ENCODE measurements at regions not wholly inside any gene's neighbourhood (a gene's known extent, or its start where the extent isn't known, plus 50 kb on each side); places are given as distances from the start of the nearest gene placed in this dataset.

DNA sequence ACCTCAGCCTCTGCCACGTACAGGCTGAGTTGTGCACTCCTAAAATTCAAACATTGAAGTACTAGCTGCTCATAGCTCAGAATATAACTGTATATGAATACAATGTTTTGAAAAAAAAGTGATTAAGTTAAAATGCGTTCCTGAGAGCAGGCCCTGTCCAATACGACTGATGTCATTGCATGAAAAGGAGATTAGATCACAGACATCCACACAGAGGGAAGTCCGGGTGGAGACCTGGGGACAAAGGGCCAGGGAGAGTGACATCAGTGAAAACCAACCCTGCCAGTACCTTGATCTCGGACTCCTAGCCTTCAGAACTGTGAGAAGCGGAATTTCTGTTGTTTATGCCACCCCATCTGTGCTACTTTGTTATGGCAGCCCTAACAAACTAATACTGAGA, 311.4 kb upstream of the NR2F2 start:
- no peak for DNase-seq

DNA sequence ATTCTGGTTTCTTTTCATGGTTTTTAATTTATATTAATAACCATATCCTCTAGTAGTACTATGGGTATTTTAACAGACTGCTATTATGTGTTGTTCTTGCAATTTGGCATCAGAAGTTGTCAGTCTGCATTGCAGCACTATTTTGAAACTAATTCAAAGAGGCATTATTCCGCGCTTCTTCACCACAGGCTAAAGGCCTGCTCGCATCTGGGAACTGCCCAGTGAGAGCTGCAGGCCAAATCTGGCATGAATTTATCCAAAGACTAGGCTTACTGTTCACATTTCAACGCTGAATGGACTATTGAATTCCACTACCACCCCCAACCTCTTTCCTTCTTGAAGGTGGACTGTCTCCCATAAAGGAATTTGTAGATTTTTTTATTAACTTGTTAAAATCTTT, 310.4 kb upstream of the NR2F2 start:
- no peak for DNase-seq

DNA sequence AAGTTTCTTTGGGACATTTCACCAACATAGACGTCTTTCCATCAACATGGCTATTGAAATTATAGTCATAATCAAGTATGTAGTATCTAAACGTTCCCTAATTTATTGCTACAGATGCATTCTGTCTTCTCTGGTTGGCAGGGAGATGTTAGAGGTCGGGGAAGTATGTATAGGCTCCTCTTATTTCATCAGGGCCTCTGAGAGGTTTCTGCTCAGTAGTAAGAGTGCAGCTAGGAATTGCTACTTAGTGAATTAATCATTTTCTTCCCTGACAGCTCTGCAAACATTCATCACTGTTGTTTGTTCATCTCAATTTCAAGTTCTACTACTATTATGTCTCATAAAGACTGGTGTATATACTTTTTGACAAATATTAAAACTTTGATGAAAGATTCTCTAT, 309.7 kb upstream of the NR2F2 start:
- DNase-seq = no peak

DNA sequence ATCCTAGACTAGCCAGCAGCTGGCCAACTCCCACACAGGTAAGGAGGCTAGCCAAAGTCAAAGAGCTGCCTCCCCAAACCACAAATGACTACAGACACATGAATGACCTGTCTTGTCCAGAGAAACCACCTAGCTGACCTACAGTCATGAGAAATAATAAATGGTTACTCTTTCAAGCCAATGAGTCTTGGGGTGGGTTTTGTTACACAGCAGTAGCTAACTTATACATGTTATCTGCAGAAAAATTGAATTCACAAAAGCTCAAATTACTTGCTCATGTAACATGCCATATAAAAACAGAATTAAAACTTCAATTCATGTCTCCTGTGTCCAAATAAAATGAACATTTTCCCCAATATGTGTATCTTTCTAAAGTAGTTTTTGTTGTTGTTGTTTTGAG, 307.4 kb upstream of the NR2F2 start:
- no peak for DNase-seq

DNA sequence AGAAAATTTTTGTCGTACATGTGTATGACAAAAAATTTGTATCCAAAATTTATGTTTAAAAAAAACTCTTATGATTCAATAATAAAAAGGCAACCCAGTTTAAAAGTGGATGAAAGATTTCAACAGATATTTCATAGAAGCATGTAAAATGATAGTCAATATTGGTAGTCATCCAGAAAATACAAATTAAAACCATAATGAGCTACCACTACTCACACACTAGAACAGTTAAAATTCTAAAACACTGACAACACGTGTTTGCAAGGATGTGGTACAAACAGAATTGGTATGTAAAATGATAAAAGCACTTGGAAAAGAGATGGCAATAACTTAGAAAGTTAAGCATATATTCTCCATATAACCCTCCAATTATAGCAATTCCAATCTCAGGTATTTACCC, 303.0 kb upstream of the NR2F2 start:
- no peak for DNase-seq

DNA sequence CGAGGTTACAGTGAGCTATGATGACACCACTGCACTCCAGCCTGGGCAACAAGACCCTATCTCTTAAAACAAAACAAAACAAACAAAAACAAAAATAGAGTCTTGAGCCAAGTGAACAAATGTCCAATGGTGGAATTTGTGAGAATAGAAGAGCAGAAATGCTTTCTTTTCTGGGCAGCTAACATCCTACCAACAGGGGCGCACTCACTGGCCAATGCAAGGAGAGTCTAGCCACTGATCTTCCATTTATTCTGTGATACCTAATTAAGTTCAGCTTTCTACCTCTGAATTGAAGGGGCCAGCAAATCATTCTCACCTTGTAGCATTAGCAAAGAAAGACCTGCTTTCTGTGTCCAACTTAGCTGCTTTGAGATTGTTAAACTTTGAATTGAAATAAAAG, 301.9 kb upstream of the NR2F2 start:
- DNase-seq = no peak

DNA sequence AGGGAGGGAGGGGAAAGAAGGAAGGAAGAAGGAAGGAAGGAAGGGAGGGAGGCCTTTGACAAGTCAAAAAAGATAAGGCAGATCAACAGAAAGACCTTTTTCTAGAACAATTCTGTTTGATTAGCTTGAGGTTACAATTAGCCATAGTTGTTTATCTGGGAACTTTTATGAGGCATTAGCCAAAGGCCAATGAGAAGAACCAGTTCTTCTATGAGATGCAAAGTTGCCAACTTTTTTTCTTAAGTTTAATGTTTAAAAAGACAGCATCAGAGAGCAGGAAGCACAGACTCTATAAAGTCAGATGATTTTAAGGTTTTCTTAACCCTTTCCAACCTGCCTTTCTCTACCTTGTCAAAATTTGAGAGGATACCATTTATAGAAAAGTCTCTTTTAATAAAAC, 301.3 kb upstream of the NR2F2 start:
- DNase-seq = no peak

DNA sequence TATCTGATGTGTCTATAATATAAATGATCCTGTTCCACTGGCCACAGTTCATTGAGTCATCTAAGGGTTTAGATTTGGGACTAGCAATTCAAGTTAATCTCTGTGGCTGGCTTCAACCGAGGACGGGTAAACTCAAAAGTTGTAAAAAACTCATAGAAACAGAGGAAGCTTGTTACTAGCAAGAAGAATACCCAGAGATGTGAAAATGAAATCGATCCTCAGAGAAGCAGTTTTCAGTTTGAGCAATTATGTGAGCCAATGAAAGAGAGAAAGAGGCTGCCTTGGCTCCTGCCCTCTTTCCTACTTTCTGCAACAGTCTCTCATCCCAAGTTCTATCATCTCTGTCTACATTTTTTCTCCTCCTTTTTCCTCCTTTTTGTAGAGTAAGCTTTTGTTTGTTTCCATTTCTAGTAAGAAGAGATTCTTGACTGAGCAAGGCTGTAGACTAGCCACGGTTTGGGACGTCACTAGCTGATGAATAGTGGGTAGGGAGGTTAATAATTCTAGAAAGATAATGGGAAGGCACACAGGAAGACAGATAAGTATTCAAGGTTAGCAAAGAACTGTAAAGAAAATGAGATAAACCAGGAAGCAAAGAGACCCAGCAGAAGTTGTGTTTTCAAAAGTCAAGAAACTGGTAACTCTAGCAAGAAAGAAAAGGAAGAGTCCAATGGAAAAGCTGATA, 298.9 kb upstream of the NR2F2 start:
- DNase-seq = no peak

DNA sequence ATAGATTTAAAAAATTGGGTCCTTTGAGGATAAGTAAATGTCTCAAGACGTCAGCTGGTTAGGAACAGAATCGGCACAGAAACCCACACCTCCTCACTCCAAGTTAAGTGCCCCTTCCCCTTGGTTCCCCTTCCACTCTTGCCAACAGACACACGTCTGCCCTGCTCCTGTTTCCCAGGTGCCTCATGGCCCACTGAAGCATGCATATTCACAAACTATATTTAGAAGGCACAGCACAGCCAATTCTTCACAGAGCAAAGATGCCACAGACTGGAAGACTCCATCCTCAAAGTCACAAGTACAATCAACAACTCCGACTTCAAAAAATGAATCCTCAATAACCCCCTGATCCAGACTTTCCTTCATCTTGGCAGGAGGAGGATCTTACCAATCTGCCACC, 295.4 kb upstream of the NR2F2 start:
- DNase-seq = no peak

DNA sequence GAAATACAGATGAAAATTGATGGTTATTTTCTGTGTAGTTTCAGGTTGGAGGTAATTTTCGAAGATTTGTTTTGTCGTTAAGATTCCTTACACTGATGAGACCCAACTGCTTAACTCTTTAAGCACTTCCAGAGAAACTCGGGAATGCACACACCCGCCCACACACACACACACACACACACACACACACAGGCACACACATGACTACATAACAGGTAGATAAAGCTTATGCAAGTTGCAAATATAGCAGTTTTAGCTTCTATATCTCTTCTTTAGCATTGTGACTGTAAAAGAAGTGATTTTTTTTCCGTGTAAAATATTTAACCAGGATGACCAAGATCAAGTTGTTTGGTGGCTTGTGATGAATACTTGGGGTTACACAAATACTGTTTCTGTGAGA, 294.9 kb upstream of the NR2F2 start:
- no peak for DNase-seq

DNA sequence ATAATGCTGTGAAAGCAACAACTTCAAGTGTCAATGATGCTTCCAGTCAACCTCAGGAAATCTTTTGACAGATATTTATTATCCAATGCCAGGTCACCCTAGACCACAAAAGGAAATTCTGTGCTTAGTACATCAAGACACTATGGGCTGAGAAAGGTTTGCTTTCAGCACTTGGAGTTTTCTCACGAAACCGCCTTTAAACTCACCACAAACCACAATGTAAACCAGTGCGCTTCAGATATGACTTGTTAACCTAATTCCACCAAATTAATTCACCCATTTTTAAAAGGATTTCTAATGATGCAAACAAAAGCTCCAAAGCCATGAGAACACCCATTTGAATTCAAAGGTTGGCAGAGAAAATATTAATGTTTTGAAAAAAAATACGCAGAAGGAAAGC, 292.9 kb upstream of the NR2F2 start:
- peak; percentile 37 for DNase-seq

DNA sequence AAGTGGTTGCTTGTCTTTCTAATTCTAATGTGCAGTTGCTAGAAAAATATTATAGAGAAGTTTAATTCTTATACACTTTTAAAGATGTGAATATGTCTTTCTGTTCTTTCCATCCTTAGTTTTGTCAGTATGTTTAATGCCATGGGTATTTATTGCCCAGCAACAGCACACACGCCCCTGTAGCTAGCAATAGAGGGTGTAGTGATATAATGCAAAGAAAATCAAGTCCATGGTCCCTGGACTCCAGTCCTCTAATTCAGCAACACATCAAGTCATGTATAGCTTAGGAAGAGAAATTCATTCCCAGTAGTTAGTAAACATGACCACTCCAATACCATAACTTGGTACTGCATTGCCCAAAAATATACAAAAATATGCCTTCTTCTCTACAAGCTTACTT, 292.4 kb upstream of the NR2F2 start:
- DNase-seq = no peak

DNA sequence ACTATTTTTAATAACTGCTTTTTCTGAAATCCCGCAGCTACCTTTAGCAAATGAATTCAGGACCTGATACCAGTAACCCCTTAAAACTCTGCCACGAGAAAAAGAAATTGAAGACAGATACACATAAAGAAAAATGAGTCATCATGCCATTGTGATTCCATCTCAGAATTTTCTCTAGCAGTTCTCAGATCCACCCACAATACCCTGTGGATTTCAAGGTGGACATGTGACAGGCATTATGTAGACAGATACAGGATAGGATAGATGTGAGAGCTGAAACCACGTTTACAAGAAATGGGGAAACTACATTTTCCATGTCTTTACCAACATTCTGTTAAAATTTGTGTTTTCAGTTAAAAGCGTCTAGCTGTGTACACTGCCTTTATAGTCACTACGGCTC, 291.9 kb upstream of the NR2F2 start:
- no peak for DNase-seq

DNA sequence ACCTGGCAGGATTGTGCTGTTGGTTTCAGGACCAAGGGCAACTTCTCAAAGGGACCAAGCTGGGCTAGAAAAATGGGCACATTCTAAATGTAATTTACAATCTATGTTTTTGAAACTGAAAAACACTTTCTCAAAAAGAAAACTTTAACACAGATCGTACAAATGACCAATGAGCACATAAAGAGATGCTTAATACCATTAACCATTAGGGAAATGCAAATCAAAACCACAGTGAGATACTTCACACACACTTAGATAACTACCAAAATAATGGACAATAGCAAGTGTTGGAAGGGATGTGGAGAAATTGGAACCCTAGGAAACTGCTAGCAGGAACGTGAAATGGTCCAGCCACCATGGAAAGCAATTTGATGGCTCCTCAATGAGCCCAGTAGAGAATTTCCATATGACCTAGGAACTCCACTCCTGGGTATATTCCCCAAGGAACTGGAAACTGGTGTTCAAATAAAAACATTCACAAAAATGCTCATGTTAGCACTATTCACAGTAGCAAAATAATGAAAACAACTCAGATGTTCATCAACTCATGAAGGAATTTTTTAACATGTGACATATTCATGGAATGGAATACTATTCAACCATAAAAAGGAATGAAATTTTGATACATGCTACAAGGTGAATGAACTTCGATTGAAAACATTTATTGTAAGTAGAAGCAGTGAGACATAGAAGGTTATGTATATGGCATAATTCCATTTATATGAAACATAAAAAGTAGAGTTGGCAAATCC, 288.3 kb upstream of the NR2F2 start:
- no peak for DNase-seq

DNA sequence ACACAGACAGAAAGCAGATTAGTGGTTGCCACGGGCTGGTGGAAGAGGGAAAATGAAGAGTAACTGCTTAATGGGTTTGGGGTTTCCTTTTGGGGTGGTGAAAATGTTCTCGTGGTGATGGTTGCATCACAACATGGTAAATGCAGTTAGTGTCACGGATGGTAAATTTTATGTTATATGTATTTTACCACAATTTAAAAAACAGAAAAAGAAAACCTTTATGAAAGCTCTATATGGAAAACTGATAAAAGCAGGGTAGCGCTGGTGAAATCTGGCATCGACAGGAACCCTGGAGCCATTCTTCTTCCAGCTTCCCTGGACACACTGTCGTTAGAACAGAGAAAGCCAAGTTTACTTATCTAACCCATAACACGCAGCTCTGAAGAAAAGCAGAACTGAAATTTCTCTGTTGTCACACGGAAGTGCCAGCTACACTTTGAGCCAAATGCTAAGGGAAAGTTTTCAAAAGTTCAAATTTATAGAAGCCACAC, 287.7 kb upstream of the NR2F2 start:
- no peak for DNase-seq

DNA sequence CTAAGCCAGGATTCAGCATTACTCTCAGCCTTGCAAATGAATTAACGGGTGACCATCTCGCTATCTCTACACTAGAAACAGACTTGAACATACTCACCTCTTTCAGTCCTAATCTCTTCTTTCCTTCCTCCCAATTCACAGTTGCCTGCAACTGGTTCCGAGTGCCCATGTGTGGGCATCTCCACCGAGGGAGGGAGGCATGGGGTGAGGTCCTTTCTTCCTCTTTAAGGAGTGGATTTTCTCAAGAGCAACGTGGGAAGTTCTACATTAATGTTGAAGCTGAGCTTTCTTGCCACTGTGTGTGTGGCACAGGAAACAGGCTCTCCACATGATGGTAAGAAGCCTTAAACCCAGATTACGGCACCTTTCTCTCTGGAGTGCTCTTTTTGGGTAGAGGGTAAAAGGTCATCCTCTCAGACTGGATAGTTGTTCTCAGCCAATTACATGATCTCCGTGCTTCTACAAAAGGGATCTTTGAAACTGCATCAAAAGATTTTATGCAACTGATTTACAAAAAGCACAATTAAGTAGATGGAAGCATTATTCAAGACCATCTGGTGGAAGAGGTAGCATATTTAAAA, 286.8 kb upstream of the NR2F2 start:
- DNase-seq = no peak

DNA sequence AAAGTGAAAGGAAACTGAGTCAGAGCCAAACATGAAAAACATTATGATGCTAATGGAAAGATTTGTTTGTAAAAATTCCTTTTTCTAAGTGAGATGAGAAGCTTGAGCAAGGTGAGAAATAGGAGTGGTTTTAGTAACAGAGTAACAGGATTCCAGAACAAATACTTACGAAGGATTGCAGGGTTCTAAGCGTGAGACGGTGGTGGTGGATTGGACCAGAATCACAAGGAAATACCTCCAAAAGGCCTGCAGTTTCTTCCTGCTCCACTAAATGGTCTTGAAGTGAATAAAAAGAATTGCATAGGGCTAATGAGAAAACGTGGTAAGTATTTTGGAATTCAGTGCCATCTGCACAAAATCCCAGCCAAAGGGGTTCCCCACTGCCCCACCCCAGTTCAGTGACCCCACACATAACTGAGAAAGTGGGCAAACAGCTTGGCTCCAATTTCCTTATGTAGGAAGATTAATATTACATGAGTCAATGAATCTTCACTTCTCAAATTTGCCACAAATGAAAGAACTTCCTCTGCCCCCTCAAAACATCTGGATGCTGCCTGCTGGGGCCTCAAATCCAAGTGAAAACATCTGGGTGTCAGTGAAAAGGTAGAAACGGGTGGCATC, 283.8 kb upstream of the NR2F2 start:
- no peak for DNase-seq

DNA sequence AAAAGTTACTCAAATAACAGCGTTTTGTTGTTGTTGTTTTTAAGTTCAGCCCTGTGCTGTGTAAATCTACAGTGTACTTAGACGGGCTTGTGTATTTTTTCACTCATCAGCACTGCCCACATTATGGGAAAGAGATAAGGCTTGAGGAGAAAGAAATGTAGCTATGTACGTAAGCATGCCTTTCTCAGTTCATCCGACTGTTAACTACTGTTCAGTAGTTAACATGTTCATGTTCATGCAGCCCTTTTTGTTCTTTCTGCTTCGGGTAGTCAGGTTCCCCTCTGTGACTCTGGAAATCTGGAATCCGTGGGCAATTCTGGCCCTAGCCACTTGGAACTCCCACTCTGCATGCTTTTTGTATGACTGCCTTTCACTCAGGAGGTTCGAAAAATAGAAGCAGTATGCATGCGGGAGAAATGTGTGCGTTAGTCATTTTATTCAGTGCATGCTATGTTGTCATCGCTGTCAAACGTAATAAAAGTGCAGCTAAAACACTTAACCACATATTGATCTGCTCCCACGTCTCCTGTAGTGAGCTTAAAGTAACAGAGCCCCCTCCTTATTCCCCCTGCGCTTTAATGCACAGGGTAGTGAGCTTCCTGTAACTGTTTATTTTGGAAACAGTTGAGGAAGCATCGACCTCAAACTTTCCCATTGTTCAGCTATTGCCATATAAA, 283.1 kb upstream of the NR2F2 start:
- DNase-seq = no peak

DNA sequence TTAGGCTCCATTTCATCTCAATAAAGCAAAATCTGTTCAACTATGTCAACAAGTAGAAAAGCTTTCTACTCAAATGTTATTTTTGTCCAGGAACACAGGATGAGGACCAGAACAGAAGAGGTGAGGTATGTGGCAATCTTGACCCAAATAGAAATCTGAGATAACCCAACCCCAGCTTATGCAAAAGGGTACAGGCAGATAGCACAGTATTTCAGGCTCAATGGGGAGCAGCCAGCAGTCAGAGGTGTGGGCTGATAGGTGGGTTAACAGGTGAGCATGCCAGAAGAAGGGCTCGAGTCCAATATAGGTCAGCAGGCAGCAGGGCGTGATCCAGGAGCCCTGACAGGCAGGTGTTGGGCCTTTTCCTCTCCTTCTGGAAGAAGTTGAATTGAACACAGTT, 281.2 kb upstream of the NR2F2 start:
- DNase-seq = no peak

DNA sequence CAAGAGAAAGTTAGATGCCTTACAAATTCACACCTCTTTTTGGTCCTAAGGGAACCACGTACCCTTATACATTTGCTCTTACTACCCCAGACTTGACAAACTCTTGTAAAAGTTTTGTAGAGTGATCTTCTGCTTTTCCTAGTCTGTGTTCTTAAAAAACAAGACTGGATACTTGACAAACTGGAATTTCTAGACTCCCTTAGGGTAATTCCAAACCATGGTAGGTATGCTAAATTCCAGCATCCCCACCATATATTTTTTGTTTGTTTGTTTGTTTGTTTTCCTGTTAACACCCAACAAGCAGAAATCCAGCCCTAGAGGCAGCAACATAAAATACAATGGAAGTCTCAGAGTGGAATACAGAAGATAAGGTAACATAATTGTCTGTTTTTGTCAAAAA, 280.7 kb upstream of the NR2F2 start:
- DNase-seq = no peak

DNA sequence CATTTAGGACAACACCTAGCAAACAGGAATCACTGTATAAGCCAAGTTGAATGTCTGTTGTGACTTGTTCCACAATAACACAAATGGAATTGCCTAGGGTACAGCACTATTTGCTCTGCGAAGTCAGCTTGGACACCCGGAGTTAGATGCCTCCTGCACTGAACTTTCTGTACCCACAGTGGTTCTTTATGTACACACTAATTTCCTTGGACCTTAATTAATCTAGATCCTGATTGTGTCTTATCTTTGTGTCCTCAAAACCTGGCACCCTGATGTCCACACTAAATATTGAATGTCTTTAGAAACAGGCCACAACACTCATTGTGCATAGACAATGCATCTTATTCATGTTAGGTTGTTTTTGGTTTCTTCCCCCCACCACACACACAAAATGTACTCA, 278.9 kb upstream of the NR2F2 start:
- no peak for DNase-seq

DNA sequence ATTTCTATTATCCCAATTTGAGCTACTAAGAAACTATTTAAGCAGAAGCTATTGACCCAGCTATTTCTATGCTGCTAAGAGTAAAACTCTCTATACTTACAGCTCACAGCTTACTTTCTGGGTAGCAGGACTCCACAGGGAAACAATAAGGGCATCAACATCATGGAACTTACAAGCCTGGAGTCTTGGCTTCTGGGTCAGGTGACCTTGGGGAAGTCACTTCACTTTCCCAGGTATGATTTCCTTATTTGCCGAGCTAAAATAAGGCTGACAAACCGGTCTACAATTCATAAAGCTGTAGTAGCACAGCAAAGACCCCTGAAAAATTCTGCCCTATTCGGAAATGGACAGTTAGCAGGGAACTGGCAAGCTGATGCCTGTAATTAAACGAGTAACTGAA, 278.3 kb upstream of the NR2F2 start:
- DNase-seq = no peak

DNA sequence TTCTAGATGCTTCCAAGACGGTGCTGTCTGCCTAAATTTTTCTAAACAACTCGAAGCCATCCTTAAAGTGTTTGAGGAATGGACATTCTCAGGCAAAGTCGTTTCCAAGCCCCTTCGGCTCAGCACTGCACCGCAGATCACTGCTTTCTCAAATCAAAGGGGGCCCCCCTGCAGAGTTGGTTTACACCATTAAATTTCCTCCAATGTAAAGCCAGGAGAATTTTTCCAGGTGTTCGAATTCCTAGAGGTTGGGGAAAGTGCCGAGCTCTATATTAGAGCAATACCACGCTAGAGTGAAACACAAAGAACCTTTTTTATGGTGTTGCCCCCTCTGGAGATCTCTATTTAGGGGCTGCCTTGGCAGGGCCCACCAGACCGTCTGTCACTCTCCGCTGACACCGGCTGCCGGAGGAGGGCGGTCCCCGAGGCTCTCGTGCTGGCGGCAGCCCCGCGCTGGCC, 277.9 kb upstream of the NR2F2 start:
- DNase-seq = no peak

Data from activated CD4-positive, alpha-beta T cell treated with anti-CD3 and anti-CD28 coated beads, Interleukin-2, amount 50 U/mL, for 16 hours (primary cell).